GM12878 (cell line): ENCODE measurements at regions not wholly inside any gene's neighbourhood (a gene's known extent, or its start where the extent isn't known, plus 50 kb on each side); places are given as distances from the start of the nearest gene placed in this dataset.

Experiments
- IRF5 ChIP-seq: fragments of 450-650 bp; IDR thresholded peaks from 2 replicates; pipeline ENCODE4 v1.6.1; 2017; ENCODE audit warnings: borderline replicate concordance
- PAX8 ChIP-seq: fragments of 450-650 bp; IDR thresholded peaks from 2 replicates; pipeline ENCODE4 v1.6.1; 2017; ENCODE audit warnings: mild to moderate bottlenecking, moderate library complexity
- REST ChIP-seq: IDR thresholded peaks from 2 replicates; pipeline ENCODE4 v1.6.1; 2012; ENCODE audit warnings: mild to moderate bottlenecking, low read depth, low read length
- SREBF1 ChIP-seq: IDR thresholded peaks from 2 replicates; pipeline ENCODE4 v1.6.1; 2012; ENCODE audit warnings: mild to moderate bottlenecking, low read length
- STAT3 ChIP-seq: IDR thresholded peaks from 2 replicates; pipeline ENCODE4 v1.6.1; 2011; ENCODE audit warnings: low read depth, low read length, improper control_type of control experiment
- ZNF217 ChIP-seq: fragments of 450-650 bp; IDR thresholded peaks from 2 replicates; pipeline ENCODE4 v1.6.1; 2017; ENCODE audit warnings: antibody characterized with exemption, mild to moderate bottlenecking

GRCh38 chr10:79886345-79886744 is 59.8 kb downstream of the NUTM2E start (continued):
- no peak for TF ChIP-seq REST
- TF ChIP-seq STAT3: no peak
- no peak for TF ChIP-seq PAX8
- TF ChIP-seq ZNF217: no peak
- TF ChIP-seq IRF5: no peak
- no peak for TF ChIP-seq SREBF1
- TF ChIP-seq, all 136 proteins: peak for 0
